HG02763 (cell line): ENCODE measurements at regions not wholly inside any gene's neighbourhood (a gene's known extent, or its start where the extent isn't known, plus 50 kb on each side); places are given as distances from the start of the nearest gene placed in this dataset.
"Not testable (repeated sequence)": the region's sequence is repeated elsewhere in the genome, so short reads cannot be mapped to it uniquely, and the experiment has no call there.

ENCODE experiments used
- ATAC-seq: cut with Tn5 transposase; IDR thresholded peaks from one replicate; pipeline ENCODE4 v1.9.1; 2021; ENCODE audit warnings: mild to moderate bottlenecking, moderate library complexity; ENCODE audit not compliant: unreplicated experiment

GRCh38 chr22:22122348-22123117 is 122.1 kb upstream of the VPREB1 start:
- ATAC-seq, result no peak

GRCh38 chr22:22121445-22121844 is 123.1 kb upstream of the VPREB1 start:
- no peak for ATAC-seq

- no peak for ATAC-seq
Observed at GRCh38 chr22:22120160-22120559, 124.4 kb upstream of the VPREB1 start.

GRCh38 chr22:22118987-22119386 is 125.6 kb upstream of the VPREB1 start:
- ATAC-seq, result no peak

- not testable (repeated sequence) for ATAC-seq
Observed at GRCh38 chr22:22117864-22118544, 126.6 kb upstream of the VPREB1 start.

GRCh38 chr22:22116997-22117770 is 127.4 kb upstream of the VPREB1 start:
- ATAC-seq, result not testable (repeated sequence)

GRCh38 chr22:22113701-22114100 is 130.9 kb upstream of the VPREB1 start:
- no peak for ATAC-seq

- ATAC-seq, result no peak
Observed at GRCh38 chr22:22112533-22113294, 130.1 kb upstream of the TOP3B start.

- no peak for ATAC-seq
Observed at GRCh38 chr22:22111983-22112382, 129.4 kb upstream of the TOP3B start.

- peak; percentile 48 for ATAC-seq
Observed at GRCh38 chr22:22111267-22111751, 128.7 kb upstream of the TOP3B start.

GRCh38 chr22:22110548-22111266 is 128.1 kb upstream of the TOP3B start:
- ATAC-seq, result peak; percentile 89

GRCh38 chr22:22109693-22110466 is 127.3 kb upstream of the TOP3B start:
- no peak for ATAC-seq

GRCh38 chr22:22106855-22107254 is 124.3 kb upstream of the TOP3B start:
- ATAC-seq, result no peak

GRCh38 chr22:22105364-22105763 is 122.8 kb upstream of the TOP3B start:
- no peak for ATAC-seq

GRCh38 chr22:22103078-22103875 is 120.7 kb upstream of the TOP3B start:
- ATAC-seq, result no peak

- ATAC-seq, result no peak
Observed at GRCh38 chr22:22099833-22100812, 117.5 kb upstream of the TOP3B start.

- ATAC-seq, result no peak
Observed at GRCh38 chr22:22099194-22099486, 116.6 kb upstream of the TOP3B start.
